ENCODE measurements at regions not wholly inside any gene's neighbourhood (a gene's known extent, or its start where the extent isn't known, plus 50 kb on each side); places are given as distances from the start of the nearest gene placed in this dataset.

- no TSS peak for BruUV-seq (replicated peaks)
- CTCF ChIA-PET (ENCODE audit: low intra/inter-chr PET ratio, low total read pairs), result no interaction called here
These were observed 232.6 kb upstream of the GPR26 start for GRCh38 chr10:123433539-123433938.

More at GRCh38 chr10:123433539-123433938, 232.6 kb upstream of the GPR26 start:
- Histone ChIP-seq H3K27ac (ENCODE audit: extremely low read length, insufficient read depth, low read length) (no peak overlapping the region), H2AFZ (ENCODE audit: low read length) (no peak overlapping the region), H3K4me2 (ENCODE audit: low read depth, low read length) (no peak overlapping the region), H3K4me3 (replicated peaks in 1 of 3; ENCODE audit: insufficient read depth in 1 of 3, low read depth in 2 of 3, low read length in 3 of 3) (no peak overlapping the region), H3K36me3 (replicated peaks in 1 of 2; ENCODE audit: control insufficient read depth in 1 of 2, insufficient read depth in 2 of 2, low read length in 2 of 2) (no peaks in the 10 kb centered on the region), H3K9me3 (ENCODE audit: low read length) (no peaks in the 10 kb centered on the region), H3K27me3 (ENCODE audit: control insufficient read depth in 1 of 2, insufficient read depth in 2 of 2, low read length in 2 of 2) (peaks cover 0 to 10% of the 10 kb centered on the region in 2 experiments; a peak in 1 of 5 replicates), H3K4me1 (ENCODE audit: insufficient read depth, low read length) (peaks cover 7% of the 10 kb centered on the region), H4K20me1 (ENCODE audit: insufficient read depth, low read length) (no peaks in the 10 kb centered on the region), H3K9ac (ENCODE audit: insufficient read depth, low read depth, low read length) (no peak overlapping the region), H3K79me2 (ENCODE audit: insufficient read depth, low read length) (no peaks in the 10 kb centered on the region)
- intact Hi-C loops (cut with micrococcal nuclease; ENCODE audit: unreplicated experiment), result no loop called here
- DNase-seq (ENCODE audit: low spot score) (no peak), ATAC-seq (no peak), FAIRE-seq (no peak)
- WGBS (ENCODE audit: low lambda C conversion rate), result 33% methylated on average over 6 of the region's 6 CpGs
- POLR2A ChIA-PET, result no interaction called here
- in situ Hi-C loops (cut with HindIII; ENCODE audit: extremely low pct_ligation_motif_present, low pct_unique_long_range_greater_than_20kb), result no loop called here
- TF ChIP-seq RELA (CRISPR knock-in tag; IDR thresholded peaks at IDR 0.05) (no peak), SYNCRIP (IDR thresholded peaks at IDR 0.05; ENCODE audit: insufficient read depth, low read depth, low read length) (no peak), ZFP62 (CRISPR knock-in tag; IDR thresholded peaks at IDR 0.05) (no peak), FIP1L1 (IDR thresholded peaks at IDR 0.05; ENCODE audit: borderline replicate concordance, insufficient read depth, low read depth, low read length) (no peak), ATRX (CRISPR knock-in tag; IDR thresholded peaks at IDR 0.05; ENCODE audit: borderline replicate concordance) (no peak), ZNF496 (CRISPR knock-in tag; IDR thresholded peaks at IDR 0.05; ENCODE audit: insufficient replicate concordance) (no peak), ZNF407 (CRISPR knock-in tag; IDR thresholded peaks at IDR 0.05; ENCODE audit: not compliant biosample characterization) (no peak), ZNF207 (IDR thresholded peaks at IDR 0.05; ENCODE audit: borderline replicate concordance) (no peak), ZNF737 (CRISPR knock-in tag; IDR thresholded peaks at IDR 0.05; ENCODE audit: borderline replicate concordance) (no peak), TCF7L2 (IDR thresholded peaks at IDR 0.05; ENCODE audit: low read depth, low read length) (no peak), CHCHD3 (CRISPR knock-in tag; IDR thresholded peaks at IDR 0.05) (no peak), ZNF841 (CRISPR knock-in tag; IDR thresholded peaks at IDR 0.05; ENCODE audit: borderline replicate concordance) (no peak)

Data from HepG2 (cell line).